Activated CD8-positive, alpha-beta memory T cell treated with anti-CD3 and anti-CD28 coated beads for 36 hours (primary cell): ENCODE measurements at regions not wholly inside any gene's neighbourhood (a gene's known extent, or its start where the extent isn't known, plus 50 kb on each side); places are given as distances from the start of the nearest gene placed in this dataset.
"Not testable (repeated sequence)": the region's sequence is repeated elsewhere in the genome, so short reads cannot be mapped to it uniquely, and the experiment has no call there.

ENCODE experiments used
- CTCF ChIA-PET: fragments of 350-600 bp; sonication (Branson Sonifier 250); formaldehyde crosslinking; loops from one replicate; lab custom pipeline; 2021; ENCODE audit warnings: antibody characterized with exemption; lab: Charles Lee
- POLR2A ChIA-PET: fragments of 350-600 bp; sonication (Branson Sonifier 250); formaldehyde crosslinking; loops from one replicate; lab custom pipeline; 2021; ENCODE audit warnings: antibody characterized with exemption; lab: Charles Lee

GRCh38 chr1:74818241-74818640 is 85.3 kb downstream of the TYW3 start:
- CTCF ChIA-PET: no interaction called here
- POLR2A ChIA-PET: no interaction called here

GRCh38 chr1:74818661-74819456 is 85.9 kb downstream of the TYW3 start:
- CTCF ChIA-PET: no interaction called here
- POLR2A ChIA-PET: no interaction called here

GRCh38 chr1:74822851-74823401 is 90.0 kb downstream of the TYW3 start:
- CTCF ChIA-PET: no interaction called here
- POLR2A ChIA-PET: no interaction called here

- CTCF ChIA-PET: no interaction called here
- POLR2A ChIA-PET: no interaction called here
Measured at GRCh38 chr1:74824497-74825107, 91.7 kb downstream of the TYW3 start.

GRCh38 chr1:74830766-74831165 is 97.8 kb downstream of the TYW3 start:
- ChIA-PET POLR2A (no interaction called here), CTCF (no interaction called here)

GRCh38 chr1:74834261-74834660 is 101.3 kb downstream of the TYW3 start:
- POLR2A ChIA-PET: no interaction called here

GRCh38 chr1:74835051-74835450 is 102.1 kb downstream of the TYW3 start:
- ChIA-PET CTCF (no interaction called here), POLR2A (no interaction called here)

More at GRCh38 chr1:74834261-74834660, 101.3 kb downstream of the TYW3 start:
- CTCF ChIA-PET: no interaction called here

- CTCF ChIA-PET: no interaction called here
Measured at GRCh38 chr1:74842726-74843125, 109.8 kb downstream of the TYW3 start.

GRCh38 chr1:74847715-74848114 is 114.8 kb downstream of the TYW3 start:
- POLR2A ChIA-PET: no interaction called here
- CTCF ChIA-PET: no interaction called here

More at GRCh38 chr1:74842726-74843125, 109.8 kb downstream of the TYW3 start:
- POLR2A ChIA-PET: no interaction called here

- ChIA-PET CTCF (no interaction called here), POLR2A (no interaction called here)
Measured at GRCh38 chr1:74853756-74854155, 120.8 kb downstream of the TYW3 start.

GRCh38 chr1:74856174-74856573 is 123.2 kb downstream of the TYW3 start:
- ChIA-PET CTCF (no interaction called here), POLR2A (no interaction called here)

GRCh38 chr1:74857676-74858075 is 124.7 kb downstream of the TYW3 start:
- CTCF ChIA-PET: no interaction called here

GRCh38 chr1:74858136-74858535 is 125.2 kb downstream of the TYW3 start:
- POLR2A ChIA-PET: no interaction called here
- CTCF ChIA-PET: no interaction called here

More at GRCh38 chr1:74857676-74858075, 124.7 kb downstream of the TYW3 start:
- POLR2A ChIA-PET: no interaction called here

- POLR2A ChIA-PET: no interaction called here
- CTCF ChIA-PET: no interaction called here
Measured at GRCh38 chr1:74861867-74862266, 128.9 kb downstream of the TYW3 start.

GRCh38 chr1:74869702-74870101 is 136.8 kb downstream of the TYW3 start:
- CTCF ChIA-PET: no interaction called here

GRCh38 chr1:74877366-74877765 is 144.4 kb downstream of the TYW3 start:
- CTCF ChIA-PET, POLR2A ChIA-PET: not testable (repeated sequence)

More at GRCh38 chr1:74869702-74870101, 136.8 kb downstream of the TYW3 start:
- POLR2A ChIA-PET: no interaction called here

GRCh38 chr1:74895411-74895810 is 162.5 kb downstream of the TYW3 start:
- CTCF ChIA-PET: no interaction called here

GRCh38 chr1:74908131-74908530 is 175.2 kb downstream of the TYW3 start:
- CTCF ChIA-PET: no interaction called here
- POLR2A ChIA-PET: no interaction called here

More at GRCh38 chr1:74895411-74895810, 162.5 kb downstream of the TYW3 start:
- POLR2A ChIA-PET: no interaction called here

- ChIA-PET POLR2A (no interaction called here), CTCF (no interaction called here)
Measured at GRCh38 chr1:74908797-74909196, 175.8 kb downstream of the TYW3 start.

GRCh38 chr1:74913978-74914377 is 181.0 kb downstream of the TYW3 start:
- CTCF ChIA-PET: no interaction called here
- POLR2A ChIA-PET: no interaction called here

- ChIA-PET POLR2A (no interaction called here), CTCF (no interaction called here)
Measured at GRCh38 chr1:74933500-74933899, 200.5 kb downstream of the TYW3 start.
